Uterus (tissue), 3 donors: ENCODE measurements at regions not wholly inside any gene's neighbourhood (a gene's known extent, or its start where the extent isn't known, plus 50 kb on each side); places are given as distances from the start of the nearest gene placed in this dataset.
A peak's percentile ranks its signal among the peaks of the same experiment; 100 is the strongest.
"Not testable (repeated sequence)": the region's sequence is repeated elsewhere in the genome, so short reads cannot be mapped to it uniquely, and the experiment has no call there.

Experiments
- DNase-seq, 2 donors: peaks; one replicate each; pipeline ENCODE4 v3.0.0-alpha.2; 2019 to 2020
- H3K27ac ChIP-seq, 2 donors: fragments of 200-600 bp; sonication (generic); 1 replicate in 1 of 2; 2 replicates in 1 of 2; pipeline ENCODE4 v1.5.1; 2016 to 2018
- H3K27me3 ChIP-seq, 2 donors: fragments of 200-600 bp; sonication (generic); one replicate each; pipeline ENCODE4 v1.5.1; 2018 to 2019; ENCODE audit warnings: control low read depth in 1 of 2
- H3K36me3 ChIP-seq, 2 donors: fragments of 200-600 bp; sonication (generic); one replicate each; pipeline ENCODE4 v1.5.1; 2019; ENCODE audit warnings: control low read depth in 1 of 2
- H3K4me1 ChIP-seq, 2 donors: fragments of 200-600 bp; sonication (generic); one replicate each; pipeline ENCODE4 v1.5.1; 2018 to 2019; ENCODE audit warnings: control low read depth in 1 of 2
- H3K4me3 ChIP-seq, 2 donors: fragments of 200-600 bp; sonication (generic); 1 replicate in 1 of 2; 2 replicates in 1 of 2; pipeline ENCODE4 v1.5.1; 2018 to 2019; ENCODE audit warnings: mild to moderate bottlenecking in 1 of 2
- H3K9me3 ChIP-seq, 2 donors: fragments of 200-600 bp; sonication (generic); one replicate each; pipeline ENCODE4 v1.5.1; 2019; ENCODE audit warnings: control low read depth in 1 of 2
- CTCF ChIP-seq, 4 experiments: fragments of 200-600 bp in 2 of 4; fragments of 450-650 bp in 2 of 4; sonication (generic) in 2 of 4; IDR thresholded peaks; one replicate each; pipeline ENCODE4 v1.5.1; 2016 to 2019; ENCODE audit warnings: antibody characterized with exemption in 4 of 4, mild to moderate bottlenecking in 2 of 4, moderate library complexity in 1 of 4
- POLR2A ChIP-seq, 2 donors: fragments of 450-650 bp; IDR thresholded peaks; one replicate each; pipeline ENCODE4 v1.6.1; 2016; ENCODE audit warnings: antibody characterized with exemption in 2 of 2, mild to moderate bottlenecking in 1 of 2, moderate library complexity in 1 of 2
- intact Hi-C: fragments of 100-400 bp; cut with DNase I; formaldehyde crosslinking; loops from one replicate; pipeline ENCODE4 v1.15.1; 2023; ENCODE audit warnings: low total_unique reads
- donor health status: DM: yes; HTN: yes; CAD: no.

GRCh38 chr12:104906695-104907094, 51.4 kb downstream of the SLC41A2 start:
- no peak overlapping the region for H3K27ac ChIP-seq
- no peaks in the 10 kb centered on the region for H3K36me3 ChIP-seq
- no peaks in the 10 kb centered on the region for H3K4me1 ChIP-seq
- TF ChIP-seq POLR2A (IDR thresholded peaks at IDR 0.05) (no peak), CTCF (IDR thresholded peaks at IDR 0.05) (no peak)
- no peaks in the 10 kb centered on the region for H3K27me3 ChIP-seq
- intact Hi-C loops = no loop called here
- no peaks in the 10 kb centered on the region for H3K9me3 ChIP-seq
- no peak for DNase-seq
- H3K4me3 ChIP-seq = no peak overlapping the region

GRCh38 chr12:104905446-104905845, 52.6 kb downstream of the SLC41A2 start:
- H3K4me3 ChIP-seq, intact Hi-C loops, H3K9me3 ChIP-seq, H3K36me3 ChIP-seq, H3K27me3 ChIP-seq, DNase-seq, H3K4me1 ChIP-seq, H3K27ac ChIP-seq: not testable (repeated sequence)

GRCh38 chr12:104903648-104904423, 54.3 kb downstream of the SLC41A2 start:
- TF ChIP-seq POLR2A (IDR thresholded peaks at IDR 0.05) (no peak), CTCF (IDR thresholded peaks at IDR 0.05) (no peak)
- intact Hi-C loops = no loop called here
- H3K27me3 ChIP-seq = no peaks in the 10 kb centered on the region
- peak overlapping the region; percentile 14 to 23 for H3K27ac ChIP-seq
- H3K4me1 ChIP-seq = no peaks in the 10 kb centered on the region
- no peak for DNase-seq
- H3K9me3 ChIP-seq = no peaks in the 10 kb centered on the region
- H3K36me3 ChIP-seq = no peaks in the 10 kb centered on the region
- no peak overlapping the region for H3K4me3 ChIP-seq

- DNase-seq = no peak
- Histone ChIP-seq H3K36me3 (no peaks in the 10 kb centered on the region), H3K27ac (no peak overlapping the region), H3K9me3 (no peaks in the 10 kb centered on the region), H3K27me3 (no peaks in the 10 kb centered on the region), H3K4me1 (no peaks in the 10 kb centered on the region), H3K4me3 (no peak overlapping the region)
- intact Hi-C loops = no loop called here
- TF ChIP-seq POLR2A (IDR thresholded peaks at IDR 0.05) (no peak), CTCF (IDR thresholded peaks at IDR 0.05) (no peak)
These were observed 56.0 kb downstream of the SLC41A2 start for GRCh38 chr12:104902125-104902524.

GRCh38 chr12:104896710-104897109, 61.4 kb downstream of the SLC41A2 start:
- no peak overlapping the region for H3K4me3 ChIP-seq
- H3K36me3 ChIP-seq = no peaks in the 10 kb centered on the region
- H3K27me3 ChIP-seq = no peaks in the 10 kb centered on the region
- no peaks in the 10 kb centered on the region for H3K4me1 ChIP-seq
- no peak for TF ChIP-seq POLR2A (IDR thresholded peaks at IDR 0.05)
- TF ChIP-seq CTCF (IDR thresholded peaks at IDR 0.05) = no peak
- intact Hi-C loops = no loop called here
- H3K9me3 ChIP-seq = no peaks in the 10 kb centered on the region
- DNase-seq = no peak
- no peak overlapping the region for H3K27ac ChIP-seq
